HL-60 (cell line): ENCODE measurements at regions not wholly inside any gene's neighbourhood (a gene's known extent, or its start where the extent isn't known, plus 50 kb on each side); places are given as distances from the start of the nearest gene placed in this dataset.
A peak's percentile ranks its signal among the peaks of the same experiment; 100 is the strongest.

Experiments used
- DNase-seq, 2 experiments: peaks; one replicate each; pipeline ENCODE4 v3.0.0-alpha.2; 2010 to 2020; ENCODE audit warnings: low read depth in 1 of 2, low spot score in 1 of 2
- H3K27ac ChIP-seq: fragments of 250-450 bp; sonication (Bioruptor Pico); replicated peaks from 2 replicates; pipeline ENCODE4 v1.5.1; 2020; ENCODE audit warnings: mild to moderate bottlenecking, moderate library complexity
- H3K27me3 ChIP-seq: fragments of 250-450 bp; sonication (Bioruptor Pico); 2 replicates; pipeline ENCODE4 v1.5.1; 2021; ENCODE audit warnings: mild to moderate bottlenecking, moderate library complexity; ENCODE audit not compliant: insufficient read depth, poor library complexity, severe bottlenecking
- H3K4me3 ChIP-seq: replicated peaks from 2 replicates; pipeline ENCODE4 v1.5.1; 2011; ENCODE audit warnings: mild to moderate bottlenecking, control low read depth, low read length; ENCODE audit not compliant: insufficient read depth
- CTCF ChIP-seq: IDR thresholded peaks from one replicate; pipeline ENCODE4 v1.5.1; 2011; ENCODE audit warnings: low read length, control low read depth, inconsistent platforms; ENCODE audit not compliant: insufficient read depth
- GABPA ChIP-seq: IDR thresholded peaks from 2 replicates; pipeline ENCODE4 v1.6.1; 2012; ENCODE audit warnings: low read depth
- POLR2AphosphoS5 ChIP-seq: IDR thresholded peaks from 2 replicates; pipeline ENCODE4 v1.6.1; 2012; ENCODE audit warnings: low read depth
- REST ChIP-seq: IDR thresholded peaks from 2 replicates; pipeline ENCODE4 v1.6.1; 2012; ENCODE audit warnings: low read depth; ENCODE audit not compliant: insufficient replicate concordance
- SPI1 ChIP-seq: IDR thresholded peaks from 2 replicates; pipeline ENCODE4 v1.6.1; 2012; ENCODE audit warnings: low read depth, mild to moderate bottlenecking, borderline replicate concordance

- peak in 1 of 2 experiments; percentile 43 for DNase-seq
- H3K27ac ChIP-seq: no peak overlapping the region; the same call in 1 of the 2 replicates
- H3K4me3 ChIP-seq: no peak overlapping the region
- TF ChIP-seq SPI1 (peak; percentile 87), REST (no peak)
- no peaks in the 10 kb centered on the region for H3K27me3 ChIP-seq
Measured at GRCh38 chrX:20320461-20321159, 53.9 kb upstream of the RPS6KA3 start.

- H3K27ac ChIP-seq: no peak overlapping the region
- no peak for DNase-seq
- no peak for TF ChIP-seq GABPA
- no peak for TF ChIP-seq SPI1
- TF ChIP-seq REST: no peak
- TF ChIP-seq CTCF: no peak
- no peak for TF ChIP-seq POLR2AphosphoS5
- H3K27me3 ChIP-seq: no peaks in the 10 kb centered on the region
- no peak overlapping the region for H3K4me3 ChIP-seq
Measured at GRCh38 chrX:20319054-20319453, 52.3 kb upstream of the RPS6KA3 start.

- DNase-seq: peak in 1 of 2 experiments; percentile 2
- H3K4me3 ChIP-seq: no peak overlapping the region
- no peak overlapping the region for H3K27ac ChIP-seq
- H3K27me3 ChIP-seq: no peaks in the 10 kb centered on the region
- no peak for TF ChIP-seq GABPA
- TF ChIP-seq REST: no peak
- no peak for TF ChIP-seq POLR2AphosphoS5
- no peak for TF ChIP-seq CTCF
- TF ChIP-seq SPI1: no peak
Measured at GRCh38 chrX:20317873-20318272, 51.2 kb upstream of the RPS6KA3 start.
